GM23248 (cell line): ENCODE measurements at regions not wholly inside any gene's neighbourhood (a gene's known extent, or its start where the extent isn't known, plus 50 kb on each side); places are given as distances from the start of the nearest gene placed in this dataset.
A peak's percentile ranks its signal among the peaks of the same experiment; 100 is the strongest.
"Not testable (repeated sequence)": the region's sequence is repeated elsewhere in the genome, so short reads cannot be mapped to it uniquely, and the experiment has no call there.

Source experiments
- DNase-seq: peaks from one replicate; pipeline ENCODE4 v3.0.0-alpha.2; 2015
- H2AFZ ChIP-seq: fragments of 200-600 bp; sonication (generic); 2 replicates; pipeline ENCODE4 v1.6.1; 2016; ENCODE audit warnings: antibody characterized with exemption
- H3F3A ChIP-seq: fragments of 200-600 bp; sonication (generic); 2 replicates; pipeline ENCODE4 v1.6.1; 2016; ENCODE audit warnings: mild to moderate bottlenecking, antibody characterized with exemption, mixed run types; ENCODE audit not compliant: insufficient read depth
- H3K27ac ChIP-seq: fragments of 200-600 bp; sonication (generic); 2 replicates; pipeline ENCODE4 v1.5.1; 2016; ENCODE audit warnings: mild to moderate bottlenecking
- H3K27me3 ChIP-seq: fragments of 200-600 bp; sonication (generic); replicated peaks from 2 replicates; pipeline ENCODE4 v1.6.1; 2016; ENCODE audit warnings: mild to moderate bottlenecking; ENCODE audit not compliant: insufficient read depth
- H3K36me3 ChIP-seq: fragments of 200-600 bp; sonication (generic); 2 replicates; pipeline ENCODE4 v1.6.1; 2016; ENCODE audit warnings: low read depth, mild to moderate bottlenecking
- H3K4me1 ChIP-seq: fragments of 200-600 bp; sonication (generic); 2 replicates; pipeline ENCODE4 v1.6.1; 2016; ENCODE audit warnings: mild to moderate bottlenecking; ENCODE audit not compliant: insufficient read depth
- H3K4me2 ChIP-seq: fragments of 200-600 bp; sonication (generic); one replicate; pipeline ENCODE4 v1.6.1; 2016; ENCODE audit warnings: mild to moderate bottlenecking; ENCODE audit not compliant: unreplicated experiment
- H3K4me3 ChIP-seq: fragments of 200-600 bp; sonication (generic); 2 replicates; pipeline ENCODE4 v1.5.1; 2016; ENCODE audit warnings: mild to moderate bottlenecking
- H3K79me2 ChIP-seq: fragments of 200-600 bp; sonication (generic); 2 replicates; pipeline ENCODE4 v1.6.1; 2016; ENCODE audit warnings: mild to moderate bottlenecking; ENCODE audit not compliant: insufficient read depth
- H3K9ac ChIP-seq: fragments of 200-600 bp; sonication (generic); 2 replicates; pipeline ENCODE4 v1.6.1; 2016; ENCODE audit warnings: mild to moderate bottlenecking
- H3K9me2 ChIP-seq: fragments of 200-600 bp; sonication (generic); 2 replicates; pipeline ENCODE4 v1.6.1; 2016; ENCODE audit warnings: mixed run types, mild to moderate bottlenecking, moderate library complexity; ENCODE audit not compliant: insufficient read depth
- H3K9me3 ChIP-seq: fragments of 200-600 bp; sonication (generic); one replicate; pipeline ENCODE4 v1.6.1; 2017; ENCODE audit warnings: low read depth
- H4K20me1 ChIP-seq: fragments of 200-600 bp; sonication (generic); 2 replicates; pipeline ENCODE4 v1.6.0; 2016; ENCODE audit not compliant: insufficient read depth
- WGBS, 2 experiments: methylation state at CpG; one replicate each; pipeline ENCODE4 v1.1.6; 2015 to 2017; ENCODE audit warnings: low lambda C conversion rate in 2 of 2, low coverage in 1 of 2; ENCODE audit errors: missing lambda C conversion rate in 2 of 2; 5-methylcytosine and 5-hydroxymethylcytosine counted together
- in situ Hi-C: fragments of 300-500 bp; cut with MboI; formaldehyde crosslinking; loops from 2 replicates; pipeline ENCODE4 v1.15.0; 2020

GRCh38 chr5:71289946-71290345 is 165.5 kb upstream of the BDP1 start:
- H3K9me2 ChIP-seq, H2AFZ ChIP-seq, H3K36me3 ChIP-seq, in situ Hi-C loops, H4K20me1 ChIP-seq, H3K4me2 ChIP-seq, H3K27me3 ChIP-seq, H3F3A ChIP-seq, H3K9me3 ChIP-seq, H3K4me1 ChIP-seq, DNase-seq, H3K79me2 ChIP-seq: not testable (repeated sequence)
- WGBS, 2 experiments: 1 to 2% methylated on average over 20 to 25 of the region's 42 CpGs
- Histone ChIP-seq H3K27ac (peak overlapping the region; percentile 51; the same call in 1 of the 2 replicates), H3K9ac (peak overlapping the region; percentile 67), H3K4me3 (peak overlapping the region; percentile 62)

- H3K27me3 ChIP-seq, H3K27ac ChIP-seq, H3K9me3 ChIP-seq, H2AFZ ChIP-seq, H3K9ac ChIP-seq, H3K79me2 ChIP-seq, H3K9me2 ChIP-seq, H3F3A ChIP-seq, H3K36me3 ChIP-seq, H3K4me1 ChIP-seq, in situ Hi-C loops, H4K20me1 ChIP-seq, H3K4me3 ChIP-seq, DNase-seq, H3K4me2 ChIP-seq: not testable (repeated sequence)
- whole genome bisulfite sequencing, 2 experiments: 97 to 98% methylated on average over 2 of the region's 2 CpGs
These were observed 164.5 kb upstream of the BDP1 start for GRCh38 chr5:71290979-71291378.
